ENCODE measurements at regions not wholly inside any gene's neighbourhood (a gene's known extent, or its start where the extent isn't known, plus 50 kb on each side); places are given as distances from the start of the nearest gene placed in this dataset.

- no peak for DNase-seq
Measured at GRCh38 chr4:81574991-81575390, 103.3 kb upstream of the RASGEF1B start.

- DNase-seq: no peak
Measured at GRCh38 chr4:81573840-81574239, 102.1 kb upstream of the RASGEF1B start.

GRCh38 chr4:81572402-81572801 is 100.7 kb upstream of the RASGEF1B start:
- no peak for DNase-seq

- DNase-seq: no peak
Measured at GRCh38 chr4:81571105-81571504, 99.4 kb upstream of the RASGEF1B start.

- DNase-seq: no peak
Measured at GRCh38 chr4:81566161-81566591, 94.5 kb upstream of the RASGEF1B start.

GRCh38 chr4:81565142-81565870 is 93.6 kb upstream of the RASGEF1B start:
- DNase-seq: no peak

GRCh38 chr4:81564025-81564424 is 92.3 kb upstream of the RASGEF1B start:
- no peak for DNase-seq

- DNase-seq: no peak
Measured at GRCh38 chr4:81562093-81562492, 90.4 kb upstream of the RASGEF1B start.

- DNase-seq: no peak
Measured at GRCh38 chr4:81557306-81557705, 85.6 kb upstream of the RASGEF1B start.

- no peak for DNase-seq
Measured at GRCh38 chr4:81555489-81555888, 83.8 kb upstream of the RASGEF1B start.

- no peak for DNase-seq
Measured at GRCh38 chr4:81552086-81552485, 80.4 kb upstream of the RASGEF1B start.

- DNase-seq: no peak
Measured at GRCh38 chr4:81550388-81550859, 78.7 kb upstream of the RASGEF1B start.

- no peak for DNase-seq
Measured at GRCh38 chr4:81549984-81550383, 78.3 kb upstream of the RASGEF1B start.

- DNase-seq: no peak
Measured at GRCh38 chr4:81546777-81547176, 75.1 kb upstream of the RASGEF1B start.

- no peak for DNase-seq
Measured at GRCh38 chr4:81541161-81541945, 69.6 kb upstream of the RASGEF1B start.

GRCh38 chr4:81538716-81539427 is 67.2 kb upstream of the RASGEF1B start:
- peak; percentile 61 for DNase-seq

- no peak for DNase-seq
Measured at GRCh38 chr4:81531410-81531809, 59.7 kb upstream of the RASGEF1B start.

GRCh38 chr4:81528979-81529378 is 57.3 kb upstream of the RASGEF1B start:
- no peak for DNase-seq

GRCh38 chr4:81528200-81528599 is 56.5 kb upstream of the RASGEF1B start:
- no peak for DNase-seq

- DNase-seq: no peak
Measured at GRCh38 chr4:81527709-81528108, 56.0 kb upstream of the RASGEF1B start.

- DNase-seq: no peak
Measured at GRCh38 chr4:81527115-81527514, 55.4 kb upstream of the RASGEF1B start.

GRCh38 chr4:81526706-81527105 is 55.0 kb upstream of the RASGEF1B start:
- no peak for DNase-seq

- peak; percentile 26 for DNase-seq
Measured at GRCh38 chr4:81523672-81524327, 52.1 kb upstream of the RASGEF1B start.

Measured in NCI-H1436 (cell line).